ENCODE measurements at regions not wholly inside any gene's neighbourhood (a gene's known extent, or its start where the extent isn't known, plus 50 kb on each side); places are given as distances from the start of the nearest gene placed in this dataset.

DNA sequence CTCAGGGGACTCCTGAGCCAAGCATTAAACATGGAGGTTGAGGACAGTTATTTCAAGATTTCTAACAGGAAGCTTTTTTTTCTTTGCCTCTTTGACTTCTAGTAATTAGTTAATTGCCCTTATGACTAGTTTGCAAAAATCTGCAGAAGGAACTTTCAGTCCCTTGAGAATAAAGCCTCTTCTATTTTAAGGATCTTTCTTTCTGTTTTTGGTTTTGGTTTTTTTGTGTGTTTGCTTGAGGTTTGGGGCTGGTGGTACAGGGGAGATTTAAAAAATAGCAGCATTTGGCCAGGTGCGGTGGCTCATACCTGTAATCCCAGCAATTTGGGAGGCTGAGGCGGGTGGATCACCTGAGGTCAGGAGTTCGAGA lies 259.3 kb downstream of the BMP7 start:
- ChIA-PET CTCF (no interaction called here), POLR2A (no interaction called here)
- Histone ChIP-seq H3K9me3 (ENCODE audit: control insufficient read depth, insufficient read depth, low read depth, low read length) (no peaks in the 10 kb centered on the region), H3K36me3 (ENCODE audit: control insufficient read depth, insufficient read depth, low read length) (no peaks in the 10 kb centered on the region), H3K27me3 (ENCODE audit: control insufficient read depth, insufficient read depth, low read length) (no peaks in the 10 kb centered on the region), H3K4me3 (ENCODE audit: low read depth in 2 of 2, low read length in 2 of 2) (no peak overlapping the region), H3K27ac (ENCODE audit: low read length) (no peak overlapping the region), H3K4me1 (ENCODE audit: control insufficient read depth, insufficient read depth, low read length) (0 out of 2 replicates have a peak, but pooled peaks cover 4% of the 10 kb centered on the region)
- intact Hi-C loops (cut with micrococcal nuclease; ENCODE audit: unreplicated experiment): no loop called here
- ATAC-seq (no peak), DNase-seq (ENCODE audit: low read depth, low spot score) (no peak)
- TF ChIP-seq, protein P1, sequence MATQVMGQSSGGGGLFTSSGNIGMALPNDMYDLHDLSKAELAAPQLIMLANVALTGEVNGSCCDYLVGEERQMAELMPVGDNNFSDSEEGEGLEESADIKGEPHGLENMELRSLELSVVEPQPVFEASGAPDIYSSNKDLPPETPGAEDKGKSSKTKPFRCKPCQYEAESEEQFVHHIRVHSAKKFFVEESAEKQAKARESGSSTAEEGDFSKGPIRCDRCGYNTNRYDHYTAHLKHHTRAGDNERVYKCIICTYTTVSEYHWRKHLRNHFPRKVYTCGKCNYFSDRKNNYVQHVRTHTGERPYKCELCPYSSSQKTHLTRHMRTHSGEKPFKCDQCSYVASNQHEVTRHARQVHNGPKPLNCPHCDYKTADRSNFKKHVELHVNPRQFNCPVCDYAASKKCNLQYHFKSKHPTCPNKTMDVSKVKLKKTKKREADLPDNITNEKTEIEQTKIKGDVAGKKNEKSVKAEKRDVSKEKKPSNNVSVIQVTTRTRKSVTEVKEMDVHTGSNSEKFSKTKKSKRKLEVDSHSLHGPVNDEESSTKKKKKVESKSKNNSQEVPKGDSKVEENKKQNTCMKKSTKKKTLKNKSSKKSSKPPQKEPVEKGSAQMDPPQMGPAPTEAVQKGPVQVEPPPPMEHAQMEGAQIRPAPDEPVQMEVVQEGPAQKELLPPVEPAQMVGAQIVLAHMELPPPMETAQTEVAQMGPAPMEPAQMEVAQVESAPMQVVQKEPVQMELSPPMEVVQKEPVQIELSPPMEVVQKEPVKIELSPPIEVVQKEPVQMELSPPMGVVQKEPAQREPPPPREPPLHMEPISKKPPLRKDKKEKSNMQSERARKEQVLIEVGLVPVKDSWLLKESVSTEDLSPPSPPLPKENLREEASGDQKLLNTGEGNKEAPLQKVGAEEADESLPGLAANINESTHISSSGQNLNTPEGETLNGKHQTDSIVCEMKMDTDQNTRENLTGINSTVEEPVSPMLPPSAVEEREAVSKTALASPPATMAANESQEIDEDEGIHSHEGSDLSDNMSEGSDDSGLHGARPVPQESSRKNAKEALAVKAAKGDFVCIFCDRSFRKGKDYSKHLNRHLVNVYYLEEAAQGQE (IDR thresholded peaks at IDR 0.05; ENCODE audit: insufficient read depth in 1 of 2, low read depth in 2 of 2, low read length in 1 of 2): no peak
- no peak for TF ChIP-seq CTCF (IDR thresholded peaks at IDR 0.05)
- no peak for TF ChIP-seq SIN3A (IDR thresholded peaks at IDR 0.05; ENCODE audit: borderline replicate concordance, insufficient read depth, low read depth, low read length)
- no peak for TF ChIP-seq POLR2AphosphoS5 (IDR thresholded peaks at IDR 0.05; ENCODE audit: low read depth, low read length)
- no peak for TF ChIP-seq TCF7L2 (IDR thresholded peaks at IDR 0.05; ENCODE audit: low read depth, low read length)
- in situ Hi-C loops (cut with HindIII; ENCODE audit: low pct_unique_long_range_greater_than_20kb, low sequenced_read_pairs): no loop called here
- BruUV-seq (replicated peaks): no TSS peak

DNA sequence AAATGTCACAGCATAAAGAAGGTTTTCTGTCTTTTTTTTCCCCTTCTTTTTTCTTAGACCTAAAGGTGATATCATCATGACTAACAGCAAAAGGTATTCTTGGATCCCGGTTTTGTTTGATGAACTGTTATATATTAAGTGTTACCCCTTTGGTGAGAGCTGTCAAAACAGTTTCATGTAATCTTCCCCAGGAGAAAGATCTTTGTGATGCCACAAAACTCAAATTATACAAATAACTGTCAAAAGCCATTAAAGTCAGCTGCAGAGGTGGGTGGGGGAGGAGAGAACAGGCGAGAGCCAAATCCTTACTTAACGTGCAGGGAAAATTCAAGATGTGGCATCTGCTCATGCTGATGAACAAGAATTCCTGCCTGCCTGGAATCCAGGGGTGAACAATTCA lies 258.2 kb downstream of the BMP7 start:
- Histone ChIP-seq H3K27ac (ENCODE audit: low read length) (no peak overlapping the region), H3K36me3 (ENCODE audit: control insufficient read depth, insufficient read depth, low read length) (no peaks in the 10 kb centered on the region), H3K4me1 (ENCODE audit: control insufficient read depth, insufficient read depth, low read length) (0 out of 2 replicates have a peak, but pooled peaks cover 4% of the 10 kb centered on the region), H3K9me3 (ENCODE audit: control insufficient read depth, insufficient read depth, low read depth, low read length) (no peaks in the 10 kb centered on the region), H3K27me3 (ENCODE audit: control insufficient read depth, insufficient read depth, low read length) (peaks cover 1% of the 10 kb centered on the region; the same call in 1 of the 2 replicates), H3K4me3 (ENCODE audit: low read depth in 2 of 2, low read length in 2 of 2) (no peak overlapping the region)
- in situ Hi-C loops (cut with HindIII; ENCODE audit: low pct_unique_long_range_greater_than_20kb, low sequenced_read_pairs) (no loop called here), intact Hi-C loops (cut with micrococcal nuclease; ENCODE audit: unreplicated experiment) (no loop called here)
- CTCF ChIA-PET: no interaction called here
- POLR2A ChIA-PET: no interaction called here
- no TSS peak for BruUV-seq (replicated peaks)
- no peak for TF ChIP-seq SIN3A (IDR thresholded peaks at IDR 0.05; ENCODE audit: borderline replicate concordance, insufficient read depth, low read depth, low read length)
- TF ChIP-seq, protein P1 (IDR thresholded peaks at IDR 0.05; ENCODE audit: insufficient read depth in 1 of 2, low read depth in 2 of 2, low read length in 1 of 2): no peak
- no peak for TF ChIP-seq CTCF (IDR thresholded peaks at IDR 0.05)
- no peak for TF ChIP-seq POLR2AphosphoS5 (IDR thresholded peaks at IDR 0.05; ENCODE audit: low read depth, low read length)
- no peak for TF ChIP-seq TCF7L2 (IDR thresholded peaks at IDR 0.05; ENCODE audit: low read depth, low read length)
- no peak for DNase-seq (ENCODE audit: low read depth, low spot score)
- ATAC-seq: no peak
